ENCODE measurements at regions not wholly inside any gene's neighbourhood (a gene's known extent, or its start where the extent isn't known, plus 50 kb on each side); places are given as distances from the start of the nearest gene placed in this dataset.
A peak's percentile ranks its signal among the peaks of the same experiment; 100 is the strongest.

DNA sequence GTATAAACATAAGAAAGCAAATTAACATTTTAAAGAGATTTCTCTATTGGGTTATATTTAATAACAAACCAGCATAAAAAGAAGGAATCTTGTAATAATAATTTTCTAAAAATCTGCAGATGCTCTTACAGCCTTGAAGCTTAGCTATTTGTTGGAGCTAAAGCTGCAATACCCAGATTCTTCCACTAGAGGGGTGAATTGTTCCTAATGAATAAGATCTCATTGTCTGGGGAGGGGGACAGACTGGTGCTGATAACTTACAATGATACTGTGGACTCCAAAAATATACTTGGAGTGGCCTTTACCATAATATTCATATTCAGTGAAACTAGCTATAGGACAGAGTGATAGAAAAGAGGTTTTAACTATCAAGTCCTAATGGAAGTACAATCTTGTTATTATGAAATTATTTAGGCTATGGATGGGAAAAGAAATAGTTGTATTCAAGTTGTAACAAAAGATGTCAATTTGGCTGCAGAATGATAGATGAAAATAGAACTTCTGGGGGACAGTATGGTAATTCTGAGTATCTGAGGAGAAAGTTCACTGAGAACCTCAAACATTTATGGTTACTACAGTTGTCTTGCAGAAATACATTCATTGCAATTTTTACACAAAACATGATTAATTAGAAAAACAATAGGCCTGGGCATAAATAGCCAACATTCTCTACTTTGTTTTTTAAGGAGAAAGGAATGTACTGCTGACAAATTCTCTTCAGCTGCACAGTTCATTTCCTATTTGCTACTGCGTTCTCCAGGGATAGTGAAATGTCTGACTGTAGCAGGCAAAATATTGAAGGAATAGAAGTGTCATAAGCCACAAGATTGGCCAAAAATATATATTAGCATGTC, 443.3 kb downstream of the GBA3 start:
- TF ChIP-seq, protein P1, sequence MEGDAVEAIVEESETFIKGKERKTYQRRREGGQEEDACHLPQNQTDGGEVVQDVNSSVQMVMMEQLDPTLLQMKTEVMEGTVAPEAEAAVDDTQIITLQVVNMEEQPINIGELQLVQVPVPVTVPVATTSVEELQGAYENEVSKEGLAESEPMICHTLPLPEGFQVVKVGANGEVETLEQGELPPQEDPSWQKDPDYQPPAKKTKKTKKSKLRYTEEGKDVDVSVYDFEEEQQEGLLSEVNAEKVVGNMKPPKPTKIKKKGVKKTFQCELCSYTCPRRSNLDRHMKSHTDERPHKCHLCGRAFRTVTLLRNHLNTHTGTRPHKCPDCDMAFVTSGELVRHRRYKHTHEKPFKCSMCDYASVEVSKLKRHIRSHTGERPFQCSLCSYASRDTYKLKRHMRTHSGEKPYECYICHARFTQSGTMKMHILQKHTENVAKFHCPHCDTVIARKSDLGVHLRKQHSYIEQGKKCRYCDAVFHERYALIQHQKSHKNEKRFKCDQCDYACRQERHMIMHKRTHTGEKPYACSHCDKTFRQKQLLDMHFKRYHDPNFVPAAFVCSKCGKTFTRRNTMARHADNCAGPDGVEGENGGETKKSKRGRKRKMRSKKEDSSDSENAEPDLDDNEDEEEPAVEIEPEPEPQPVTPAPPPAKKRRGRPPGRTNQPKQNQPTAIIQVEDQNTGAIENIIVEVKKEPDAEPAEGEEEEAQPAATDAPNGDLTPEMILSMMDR (IDR thresholded peaks at IDR 0.05) = peak in 2 of 3 experiments; percentile 42 to 56
- Histone ChIP-seq H3K27ac (no peak overlapping the region), H3K4me1 (no peaks in the 10 kb centered on the region), H3K36me3 (no peaks in the 10 kb centered on the region), H3K9me3 (no peaks in the 10 kb centered on the region), H3K4me3 (no peak overlapping the region), H3K27me3 (no peaks in the 10 kb centered on the region)
- no peak for DNase-seq (ENCODE audit: low spot score in 2 of 2)
- intact Hi-C loops (cut with DNase I) = no loop called here

DNA sequence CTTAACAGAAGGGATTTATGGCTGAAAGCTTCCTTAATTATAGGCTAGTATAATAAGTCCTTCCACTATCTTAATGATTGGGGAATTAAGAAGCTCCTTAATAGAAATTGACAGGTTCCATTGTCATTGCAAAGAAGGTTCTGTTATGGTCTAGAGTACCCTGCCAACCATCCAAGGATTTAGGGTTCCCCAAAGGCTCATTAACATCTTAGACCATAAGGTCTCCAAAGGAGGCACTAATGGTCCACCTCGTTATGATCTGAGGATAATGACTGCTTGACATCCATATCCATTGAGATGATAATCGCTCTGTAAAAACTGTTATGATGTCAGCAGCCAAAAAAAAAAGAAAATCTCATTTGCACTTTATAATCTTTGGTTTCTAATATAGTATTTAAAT, 441.6 kb downstream of the GBA3 start:
- Histone ChIP-seq H3K27me3 (no peaks in the 10 kb centered on the region), H3K4me3 (no peak overlapping the region), H3K9me3 (no peaks in the 10 kb centered on the region), H3K36me3 (no peaks in the 10 kb centered on the region), H3K4me1 (no peaks in the 10 kb centered on the region), H3K27ac (no peak overlapping the region)
- intact Hi-C loops (cut with DNase I) = loop anchor here (5.0 kb wide), 1 partner anchor 1303 kb away; no protein-coding TSS in a partner anchor
- TF ChIP-seq, protein P1 (IDR thresholded peaks at IDR 0.05) = no peak
- no peak for DNase-seq (ENCODE audit: low spot score in 2 of 2)

DNA sequence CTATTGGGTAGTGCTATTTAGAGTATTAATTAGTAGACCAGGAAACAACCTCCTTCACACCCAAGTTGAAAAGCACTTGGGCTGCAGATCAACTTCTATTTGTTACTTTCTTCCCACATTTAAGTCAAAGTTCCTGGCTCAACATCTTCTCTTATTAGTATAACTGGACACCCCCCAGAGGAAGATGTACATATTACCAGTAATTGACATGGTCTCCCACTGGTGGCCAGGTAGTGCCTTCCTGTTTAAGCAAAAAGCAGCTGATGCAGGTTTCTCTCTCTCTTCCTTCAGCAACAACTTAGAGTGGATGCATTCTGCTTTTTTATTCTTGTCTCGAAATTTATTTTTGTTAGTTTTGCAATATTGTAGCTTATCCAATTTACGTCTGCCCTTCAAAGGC, 438.1 kb downstream of the GBA3 start:
- no peak for DNase-seq (ENCODE audit: low spot score in 2 of 2)
- intact Hi-C loops (cut with DNase I) = loop anchor here (5.0 kb wide), 1 partner anchor 1306 kb away; no protein-coding TSS in a partner anchor
- H3K9me3 ChIP-seq = no peaks in the 10 kb centered on the region
- H3K27me3 ChIP-seq = no peaks in the 10 kb centered on the region
- H3K4me1 ChIP-seq = no peaks in the 10 kb centered on the region
- H3K36me3 ChIP-seq = no peaks in the 10 kb centered on the region
- TF ChIP-seq, protein P1 (IDR thresholded peaks at IDR 0.05) = no peak
- H3K4me3 ChIP-seq = no peak overlapping the region
- no peak overlapping the region for H3K27ac ChIP-seq

DNA sequence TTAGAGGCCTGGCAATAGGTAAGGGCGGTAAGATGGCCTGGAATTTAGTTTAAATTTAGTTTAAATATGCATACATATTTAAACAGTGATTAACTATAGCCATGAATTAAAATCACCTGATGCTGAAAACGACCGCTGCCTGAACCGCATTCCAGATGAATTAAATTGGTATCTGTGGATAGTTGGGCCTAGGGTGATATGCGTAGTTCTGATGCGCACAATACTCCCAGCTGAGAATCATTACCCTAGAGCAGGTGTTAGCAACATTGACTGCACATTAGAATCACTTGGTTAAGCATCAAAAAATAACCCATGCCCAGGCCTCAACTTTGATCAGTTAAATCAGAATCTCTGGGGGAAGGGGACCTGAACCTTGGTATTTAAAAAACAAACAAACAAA, 432.4 kb downstream of the GBA3 start:
- Histone ChIP-seq H3K27me3 (no peaks in the 10 kb centered on the region), H3K36me3 (no peaks in the 10 kb centered on the region), H3K4me3 (no peak overlapping the region), H3K27ac (no peak overlapping the region), H3K4me1 (no peaks in the 10 kb centered on the region), H3K9me3 (no peaks in the 10 kb centered on the region)
- no peak for DNase-seq (ENCODE audit: low spot score in 2 of 2)
- TF ChIP-seq, protein P1 (IDR thresholded peaks at IDR 0.05) = no peak
- intact Hi-C loops (cut with DNase I) = no loop called here

DNA sequence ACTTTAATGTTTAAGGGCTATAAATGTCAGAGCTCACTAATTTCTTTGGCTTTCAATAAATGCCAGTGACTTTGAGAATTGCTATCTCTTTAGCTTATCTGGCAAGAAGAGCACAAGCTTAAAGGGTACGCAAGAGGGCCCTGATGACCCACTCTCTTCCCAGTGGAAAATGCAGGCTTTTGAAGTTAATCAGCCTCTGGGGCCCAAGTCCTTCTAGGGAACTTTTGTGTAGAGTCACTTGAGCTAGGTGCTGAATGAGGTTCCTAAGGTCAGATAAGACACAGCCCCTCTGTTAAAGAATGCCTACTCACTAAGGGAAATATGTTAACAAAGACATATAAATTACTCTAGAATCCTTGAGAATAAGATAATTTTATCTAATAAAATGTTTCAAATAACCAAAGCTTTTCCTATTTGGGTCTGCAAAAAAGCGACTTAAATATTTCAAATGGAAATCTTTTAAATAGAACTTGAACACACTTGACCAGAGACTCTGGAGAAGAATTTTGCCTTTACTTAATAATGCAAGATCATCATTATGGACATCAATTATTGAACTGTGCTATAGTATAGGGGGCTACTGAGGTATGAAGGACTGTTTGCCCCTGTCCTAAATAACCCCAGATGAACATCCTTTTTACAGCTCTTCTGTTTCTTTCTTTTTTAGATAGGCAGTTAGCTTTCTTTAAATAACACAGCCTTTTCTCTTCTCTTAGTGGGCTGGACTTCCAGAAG, 430.1 kb downstream of the GBA3 start:
- TF ChIP-seq, protein P1 (IDR thresholded peaks at IDR 0.05) = no peak
- intact Hi-C loops (cut with DNase I) = no loop called here

More for the DNA sequence above, 430.1 kb downstream of the GBA3 start:
- H3K4me3 ChIP-seq = no peak overlapping the region
- H3K27ac ChIP-seq = no peak overlapping the region
- no peaks in the 10 kb centered on the region for H3K4me1 ChIP-seq
- H3K36me3 ChIP-seq = no peaks in the 10 kb centered on the region
- H3K27me3 ChIP-seq = no peaks in the 10 kb centered on the region
- no peaks in the 10 kb centered on the region for H3K9me3 ChIP-seq
- no peak for DNase-seq (ENCODE audit: low spot score in 2 of 2)
